HG03442 (cell line): ENCODE measurements at regions not wholly inside any gene's neighbourhood (a gene's known extent, or its start where the extent isn't known, plus 50 kb on each side); places are given as distances from the start of the nearest gene placed in this dataset.

ENCODE experiments used
- ATAC-seq: cut with Tn5 transposase; IDR thresholded peaks from one replicate; pipeline ENCODE4 v1.9.1; 2021; ENCODE audit warnings: mild to moderate bottlenecking, moderate library complexity; ENCODE audit not compliant: unreplicated experiment

- ATAC-seq: no peak
Measured at GRCh38 chrX:45358392-45358791, 157.7 kb upstream of the DIPK2B start.

- ATAC-seq: no peak
Measured at GRCh38 chrX:45353456-45353855, 152.8 kb upstream of the DIPK2B start.

GRCh38 chrX:45352611-45353010 is 151.9 kb upstream of the DIPK2B start:
- no peak for ATAC-seq

DNA sequence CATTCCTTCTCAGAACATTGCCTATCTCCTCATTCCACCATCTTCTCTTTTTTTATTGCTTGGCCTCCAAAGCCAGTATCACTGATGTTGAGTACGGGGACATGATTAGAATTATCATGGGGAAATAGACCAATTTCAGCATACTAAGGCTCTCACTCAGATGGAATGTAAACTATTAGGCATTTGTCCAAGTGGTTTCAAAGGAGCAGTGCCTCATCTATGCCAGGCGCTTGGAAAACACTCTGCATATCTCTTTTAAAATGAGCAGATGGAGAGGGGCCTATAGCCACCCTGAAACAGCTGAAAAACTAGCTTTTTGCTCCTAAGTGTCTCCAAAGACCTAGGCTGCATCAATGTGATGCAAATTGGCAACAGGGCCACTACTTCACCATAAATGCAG is 150.8 kb upstream of the DIPK2B start:
- ATAC-seq: no peak

DNA sequence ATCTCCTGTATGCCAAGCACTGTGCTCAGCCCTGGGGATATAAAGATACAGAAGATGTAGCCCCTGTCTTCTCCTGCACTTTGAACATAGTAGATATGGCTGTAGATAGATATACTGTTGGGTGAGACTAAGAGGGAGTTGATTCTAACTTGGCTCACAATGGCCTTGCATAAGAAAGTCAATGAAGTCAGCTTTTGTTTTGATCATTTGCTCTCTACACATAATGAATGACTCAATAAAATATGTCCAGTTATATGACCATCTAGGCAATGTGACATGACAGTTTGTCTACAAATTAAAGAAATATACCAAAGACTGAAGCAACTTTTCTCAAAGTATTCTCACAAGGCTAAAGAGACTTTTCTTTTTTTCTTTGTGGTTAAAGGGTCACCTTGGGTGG is 147.6 kb upstream of the DIPK2B start:
- ATAC-seq: no peak

DNA sequence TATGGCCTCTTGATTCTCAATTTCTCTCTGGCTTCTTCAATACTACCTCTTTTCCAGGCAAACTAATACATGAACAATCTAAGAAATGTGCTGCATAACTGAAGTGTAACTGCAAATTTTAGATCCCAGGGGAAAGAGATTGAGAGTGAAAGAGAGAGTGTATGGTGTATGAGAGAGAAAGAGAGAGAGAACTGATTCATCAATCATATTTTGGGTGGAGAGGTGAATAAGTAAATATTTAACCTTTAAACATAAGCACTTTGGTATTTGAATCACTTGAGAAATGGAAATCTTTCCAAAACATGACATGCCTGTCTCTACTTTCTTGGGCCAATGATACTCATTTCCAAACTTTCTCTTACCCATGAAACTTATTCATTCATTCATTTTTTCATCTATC is 147.2 kb upstream of the DIPK2B start:
- ATAC-seq: no peak

DNA sequence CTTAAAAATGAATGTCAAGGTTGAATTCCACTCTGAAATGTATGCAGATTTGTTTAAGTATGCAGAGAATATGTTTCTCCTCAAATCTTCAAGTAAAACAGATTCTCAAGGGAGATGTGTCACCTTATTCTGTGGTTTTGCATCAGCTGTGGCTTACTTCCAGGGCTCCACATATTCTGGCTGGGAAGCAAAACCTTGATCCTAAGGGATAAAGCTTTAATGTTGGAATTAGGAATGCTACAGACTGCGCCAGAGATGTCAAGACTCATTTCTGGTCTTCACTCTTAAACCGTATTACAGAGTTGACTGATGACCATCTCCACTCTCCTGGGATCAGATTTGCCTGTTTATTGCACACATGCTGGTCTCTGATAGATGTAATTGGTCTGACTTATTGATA is 143.9 kb upstream of the DIPK2B start:
- ATAC-seq: no peak

GRCh38 chrX:45329217-45329616 is 128.5 kb upstream of the DIPK2B start:
- no peak for ATAC-seq

DNA sequence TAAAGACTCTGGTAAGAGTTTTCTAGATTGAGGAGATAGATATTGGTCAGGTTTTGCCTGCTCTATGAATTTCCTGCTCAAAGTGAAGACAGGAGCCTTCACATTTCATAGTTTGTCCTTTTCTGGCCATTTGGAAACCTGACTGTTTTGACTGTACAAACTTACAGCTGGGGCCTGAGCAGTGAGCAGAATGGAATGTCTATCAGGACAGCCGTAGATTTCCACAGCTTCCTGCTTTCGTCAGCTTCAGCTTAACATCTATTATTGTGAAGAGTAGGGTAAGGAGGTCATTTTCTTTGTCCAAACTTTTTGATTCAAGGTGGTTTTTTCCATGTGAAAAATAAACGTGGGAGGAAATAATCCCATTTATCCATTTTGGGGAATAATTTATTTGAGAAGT is 124.3 kb upstream of the DIPK2B start:
- no peak for ATAC-seq

DNA sequence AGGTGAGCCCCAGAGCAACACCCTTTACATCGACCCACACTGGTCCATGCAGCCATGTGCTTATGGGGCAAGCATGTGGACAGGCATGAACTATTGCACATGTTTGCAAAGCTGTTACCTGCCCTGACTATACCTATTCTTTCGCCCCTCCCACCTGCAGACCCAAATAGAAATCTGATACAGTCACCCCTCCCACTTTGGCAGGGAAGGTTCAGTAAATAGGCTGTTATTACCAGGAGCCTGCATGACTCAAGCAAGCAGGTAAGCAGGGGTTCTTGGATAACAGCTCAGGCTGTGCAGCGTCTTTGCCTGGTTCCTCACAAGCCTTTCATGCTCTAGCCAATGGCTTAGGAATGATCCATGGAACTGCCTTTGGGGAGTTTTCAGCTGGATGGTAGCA is 122.7 kb upstream of the DIPK2B start:
- no peak for ATAC-seq

GRCh38 chrX:45322820-45323219 is 122.1 kb upstream of the DIPK2B start:
- no peak for ATAC-seq

DNA sequence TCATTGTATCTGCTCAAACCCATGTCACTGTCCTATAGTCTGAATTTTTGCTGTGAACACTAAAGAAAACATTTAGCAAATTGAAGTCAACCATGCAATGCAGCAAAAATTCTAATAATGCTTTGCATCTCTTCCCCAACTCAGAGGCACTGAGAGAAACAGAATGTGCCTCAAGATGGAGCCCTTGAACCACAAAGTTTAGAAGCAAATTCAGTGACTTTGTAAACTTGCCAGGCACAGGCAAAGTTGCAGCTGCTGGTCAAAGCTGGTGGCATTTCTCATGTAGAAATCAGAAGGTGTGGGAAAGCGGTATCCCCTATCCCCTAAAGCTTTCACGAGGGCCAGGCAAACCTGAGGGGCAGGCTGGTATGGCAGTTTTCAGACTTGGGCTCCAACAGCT is 121.7 kb upstream of the DIPK2B start:
- ATAC-seq: no peak

GRCh38 chrX:45320191-45320590 is 119.5 kb upstream of the DIPK2B start:
- no peak for ATAC-seq

GRCh38 chrX:45309801-45310200 is 109.1 kb upstream of the DIPK2B start:
- no peak for ATAC-seq

GRCh38 chrX:45309096-45309495 is 108.4 kb upstream of the DIPK2B start:
- ATAC-seq: no peak

- ATAC-seq: no peak
Measured at GRCh38 chrX:45306794-45307193, 106.1 kb upstream of the DIPK2B start.

- no peak for ATAC-seq
Measured at GRCh38 chrX:45300638-45301037, 100.0 kb upstream of the DIPK2B start.

DNA sequence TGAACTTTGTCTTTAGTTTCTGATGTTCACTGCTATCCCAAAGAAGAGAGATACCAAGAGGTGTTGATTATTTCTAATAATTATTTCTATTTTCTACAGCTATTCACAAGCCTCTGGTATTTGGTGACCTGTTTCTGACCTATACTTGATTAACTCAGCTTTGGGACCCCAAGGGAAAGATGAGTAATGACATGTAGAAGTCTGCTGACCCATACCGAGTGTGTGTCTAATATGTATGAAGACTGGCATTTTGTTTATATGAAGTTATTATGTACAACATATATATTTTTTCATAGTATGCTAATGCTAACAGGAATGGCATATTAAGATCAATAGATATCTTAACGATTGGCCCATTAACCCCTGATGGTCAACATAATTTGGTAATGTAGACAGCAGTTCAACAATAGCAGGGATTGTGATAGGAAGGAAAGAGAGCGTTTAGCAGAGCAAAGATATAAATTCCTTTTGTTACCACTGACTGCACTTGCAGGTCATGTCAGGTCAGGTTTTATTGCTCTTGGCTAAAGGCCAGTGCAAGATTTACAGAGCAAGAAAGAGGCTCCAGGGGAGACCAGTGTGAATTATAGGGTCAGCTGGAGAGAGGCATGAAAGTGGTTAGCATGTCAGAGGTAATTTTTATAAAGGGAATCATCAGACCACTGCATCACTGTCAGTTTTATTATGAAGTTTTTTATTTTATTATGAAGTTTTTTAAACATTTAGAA is 94.7 kb upstream of the DIPK2B start:
- ATAC-seq: no peak

GRCh38 chrX:45274576-45274975 is 73.9 kb upstream of the DIPK2B start:
- no peak for ATAC-seq

GRCh38 chrX:45267007-45267406 is 66.3 kb upstream of the DIPK2B start:
- ATAC-seq: no peak

- ATAC-seq: no peak
Measured at GRCh38 chrX:45266456-45266855, 65.8 kb upstream of the DIPK2B start.

DNA sequence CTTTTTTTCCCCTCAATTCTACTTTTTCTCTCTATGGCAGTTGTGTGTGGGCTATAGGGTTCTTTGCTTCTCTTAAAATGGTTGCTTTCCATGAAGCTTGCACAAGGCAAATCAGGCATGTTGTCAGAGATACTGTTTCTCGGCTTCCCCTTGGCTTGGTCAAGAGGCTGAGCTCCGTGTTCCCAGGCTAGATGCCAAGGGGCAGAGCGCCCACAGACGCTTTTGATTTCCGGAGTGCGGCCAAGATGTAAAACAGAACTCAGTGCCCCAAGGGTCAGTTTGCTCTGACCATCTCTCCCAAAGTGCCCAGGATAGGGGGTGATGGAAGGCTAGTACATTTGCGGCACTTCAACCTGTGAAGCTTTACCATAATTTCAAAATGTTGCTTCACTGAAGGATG is 64.2 kb upstream of the DIPK2B start:
- ATAC-seq: no peak

GRCh38 chrX:45261471-45261870 is 60.8 kb upstream of the DIPK2B start:
- no peak for ATAC-seq
